Neural cell (in vitro differentiated cells): ENCODE measurements at regions not wholly inside any gene's neighbourhood (a gene's known extent, or its start where the extent isn't known, plus 50 kb on each side); places are given as distances from the start of the nearest gene placed in this dataset.

Source experiments
- CTCF ChIP-seq: fragments of 450-650 bp; IDR thresholded peaks from 2 replicates; pipeline ENCODE4 v1.5.1; 2014; ENCODE audit warnings: antibody characterized with exemption, mild to moderate bottlenecking, moderate library complexity; ENCODE audit not compliant: poor library complexity, severe bottlenecking
- EP300 ChIP-seq: fragments of 450-650 bp; conservative IDR thresholded peaks from 2 replicates; pipeline ENCODE4 v1.6.1; 2014; ENCODE audit warnings: antibody characterized with exemption, mild to moderate bottlenecking, moderate library complexity; ENCODE audit not compliant: poor library complexity, severe bottlenecking
- EZH2 ChIP-seq: fragments of 200-600, 300-800 bp; shearing (Covaris generic), sonication (generic); IDR thresholded peaks from 2 replicates; pipeline ENCODE4 v1.6.1; 2014; ENCODE audit warnings: antibody characterized with exemption, low read length, borderline replicate concordance, mild to moderate bottlenecking; ENCODE audit not compliant: insufficient read depth, poor library complexity, severe bottlenecking
- MXI1 ChIP-seq: fragments of 450-650 bp; conservative IDR thresholded peaks from 2 replicates; pipeline ENCODE4 v1.6.1; 2014; ENCODE audit warnings: antibody characterized with exemption, mild to moderate bottlenecking; ENCODE audit not compliant: poor library complexity, severe bottlenecking
- POLR2AphosphoS5 ChIP-seq: IDR thresholded peaks from 2 replicates; pipeline ENCODE4 v1.6.1; 2012
- RAD21 ChIP-seq: fragments of 450-650 bp; conservative IDR thresholded peaks from 2 replicates; pipeline ENCODE4 v1.6.1; 2014; ENCODE audit warnings: antibody characterized with exemption, mild to moderate bottlenecking, moderate library complexity
- TAF1 ChIP-seq: IDR thresholded peaks from 2 replicates; pipeline ENCODE4 v1.6.1; 2012; ENCODE audit warnings: low read depth

- TF ChIP-seq EZH2 (no peak), CTCF (no peak), MXI1 (no peak), EP300 (no peak), POLR2AphosphoS5 (no peak), RAD21 (no peak), TAF1 (no peak)
Observed at GRCh38 chr11:64504999-64505398, 50.7 kb upstream of the SLC22A11 start.
